DOHH2 (cell line): ENCODE measurements at regions not wholly inside any gene's neighbourhood (a gene's known extent, or its start where the extent isn't known, plus 50 kb on each side); places are given as distances from the start of the nearest gene placed in this dataset.

Experiments used
- CTCF ChIP-seq: fragments of 200-600 bp; sonication (generic); IDR thresholded peaks from one replicate; pipeline ENCODE4 v1.5.1; 2014; ENCODE audit warnings: antibody characterized with exemption, mild to moderate bottlenecking, low read depth, low read length; ENCODE audit not compliant: poor library complexity, severe bottlenecking
- EZH2phosphoT487 ChIP-seq: fragments of 200-600 bp; sonication (generic); IDR thresholded peaks from 2 replicates; pipeline ENCODE4 v1.6.1; 2017; ENCODE audit warnings: borderline replicate concordance, mild to moderate bottlenecking, antibody characterized with exemption, low read length, moderate library complexity, mixed read lengths

- TF ChIP-seq CTCF (no peak), EZH2phosphoT487 (no peak)
Measured at GRCh38 chr9:21624675-21625644, 142.8 kb upstream of the IFNE start.
